ENCODE measurements at regions not wholly inside any gene's neighbourhood (a gene's known extent, or its start where the extent isn't known, plus 50 kb on each side); places are given as distances from the start of the nearest gene placed in this dataset.

GRCh38 chr11:69380451-69380901 lies 86.5 kb downstream of the MYEOV start:
- dilution Hi-C loops (cut with MboI; ENCODE audit: extremely low pct_ligation_motif_present, low sequenced_read_pairs): no loop called here
- no peak overlapping the region for H2AFZ ChIP-seq (ENCODE audit: low read depth, low read length)
- intact Hi-C loops (cut with micrococcal nuclease): no loop called here
- no peaks in the 10 kb centered on the region for H3K79me2 ChIP-seq (ENCODE audit: control insufficient read depth, insufficient read depth, low read length)
- ChIA-PET CTCF (no interaction called here), POLR2A (no interaction called here)
- H3K9ac ChIP-seq (replicated peaks; ENCODE audit: extremely low read depth, insufficient read depth, low read length): no peak overlapping the region
- no TSS peak for BruUV-seq (replicated peaks)
- no peaks in the 10 kb centered on the region for H3K36me3 ChIP-seq (ENCODE audit: control insufficient read depth in 2 of 2, extremely low read depth in 1 of 2, insufficient read depth in 2 of 2, low read length in 2 of 2)
- H3K9me1 ChIP-seq (replicated peaks; ENCODE audit: control insufficient read depth, extremely low read depth, insufficient read depth, low read length): no peaks in the 10 kb centered on the region
- peaks cover under 1% of the 10 kb centered on the region for H3K4me1 ChIP-seq (ENCODE audit: control insufficient read depth, extremely low read depth, insufficient read depth, low read length)
- DNase-seq (ENCODE audit: low read depth, low spot score): no peak
- no peak overlapping the region for H3K27ac ChIP-seq (ENCODE audit: insufficient read depth, low read depth, low read length)
- no peak overlapping the region for H3K4me3 ChIP-seq (replicated peaks in 1 of 3; ENCODE audit: insufficient read depth in 1 of 3, low read depth in 1 of 3, low read length in 3 of 3)
- H3K4me2 ChIP-seq (ENCODE audit: insufficient read depth, low read length): no peak overlapping the region
- H3K27me3 ChIP-seq (ENCODE audit: control insufficient read depth in 2 of 2, insufficient read depth in 2 of 2, low read length in 2 of 2): no peaks in the 10 kb centered on the region
- no peak for FAIRE-seq
- no peaks in the 10 kb centered on the region for H4K20me1 ChIP-seq (replicated peaks; ENCODE audit: control insufficient read depth, extremely low read depth, insufficient read depth, low read length)
- TF ChIP-seq MAX (IDR thresholded peaks at IDR 0.05; ENCODE audit: insufficient read depth, insufficient read length): no peak
- no peaks in the 10 kb centered on the region for H3K9me3 ChIP-seq (replicated peaks; ENCODE audit: control insufficient read depth, insufficient read depth, low read length)

GRCh38 chr11:69380921-69381581 lies 87.1 kb downstream of the MYEOV start:
- H3K27ac ChIP-seq (ENCODE audit: insufficient read depth, low read depth, low read length): no peak overlapping the region
- H3K9ac ChIP-seq (replicated peaks; ENCODE audit: extremely low read depth, insufficient read depth, low read length): no peak overlapping the region
- FAIRE-seq (no peak), DNase-seq (ENCODE audit: low read depth, low spot score) (no peak)
- intact Hi-C loops (cut with micrococcal nuclease): no loop called here
- H3K9me3 ChIP-seq (replicated peaks; ENCODE audit: control insufficient read depth, insufficient read depth, low read length): no peaks in the 10 kb centered on the region
- peaks cover 5% of the 10 kb centered on the region for H3K4me1 ChIP-seq (ENCODE audit: control insufficient read depth, extremely low read depth, insufficient read depth, low read length)
- no peaks in the 10 kb centered on the region for H4K20me1 ChIP-seq (replicated peaks; ENCODE audit: control insufficient read depth, extremely low read depth, insufficient read depth, low read length)
- no peaks in the 10 kb centered on the region for H3K9me1 ChIP-seq (replicated peaks; ENCODE audit: control insufficient read depth, extremely low read depth, insufficient read depth, low read length)
- POLR2A ChIA-PET: no interaction called here
- H3K4me3 ChIP-seq (replicated peaks in 1 of 3; ENCODE audit: insufficient read depth in 1 of 3, low read depth in 1 of 3, low read length in 3 of 3): no peak overlapping the region
- TF ChIP-seq POLR2AphosphoS5 (IDR thresholded peaks at IDR 0.05; ENCODE audit: insufficient read depth, low read depth, low read length) (no peak), MAX (IDR thresholded peaks at IDR 0.05; ENCODE audit: insufficient read depth, insufficient read length) (no peak), CTCF (IDR thresholded peaks at IDR 0.05; ENCODE audit: extremely low read depth in 1 of 2, insufficient read depth in 1 of 2, low read depth in 1 of 2, low read length in 2 of 2) (no peak), GATA2 (IDR thresholded peaks at IDR 0.05; ENCODE audit: insufficient read depth, insufficient read length, low read depth, low read length) (no peak), MYC (IDR thresholded peaks at IDR 0.05; ENCODE audit: low read depth, low read length) (no peak), JUN (IDR thresholded peaks at IDR 0.05; ENCODE audit: borderline replicate concordance, insufficient read depth, insufficient read length, low read depth) (no peak)
- H3K79me2 ChIP-seq (ENCODE audit: control insufficient read depth, insufficient read depth, low read length): no peaks in the 10 kb centered on the region
- H2AFZ ChIP-seq (ENCODE audit: low read depth, low read length): no peak overlapping the region
- no TSS peak for BruUV-seq (replicated peaks)
- no peaks in the 10 kb centered on the region for H3K36me3 ChIP-seq (ENCODE audit: control insufficient read depth in 2 of 2, extremely low read depth in 1 of 2, insufficient read depth in 2 of 2, low read length in 2 of 2)
- H3K27me3 ChIP-seq (ENCODE audit: control insufficient read depth in 2 of 2, insufficient read depth in 2 of 2, low read length in 2 of 2): no peaks in the 10 kb centered on the region
- CTCF ChIA-PET: no interaction called here
- dilution Hi-C loops (cut with MboI; ENCODE audit: extremely low pct_ligation_motif_present, low sequenced_read_pairs): no loop called here
- H3K4me2 ChIP-seq (ENCODE audit: insufficient read depth, low read length): no peak overlapping the region
